Glomerular endothelial cell (primary cell): ENCODE measurements at regions not wholly inside any gene's neighbourhood (a gene's known extent, or its start where the extent isn't known, plus 50 kb on each side); places are given as distances from the start of the nearest gene placed in this dataset.
"Not testable (repeated sequence)": the region's sequence is repeated elsewhere in the genome, so short reads cannot be mapped to it uniquely, and the experiment has no call there.

ENCODE experiments used
- DNase-seq: peaks from one replicate; pipeline ENCODE4 v3.0.0-alpha.2; 2011; ENCODE audit warnings: low read depth, low spot score; ENCODE audit errors: extremely low read depth

DNA sequence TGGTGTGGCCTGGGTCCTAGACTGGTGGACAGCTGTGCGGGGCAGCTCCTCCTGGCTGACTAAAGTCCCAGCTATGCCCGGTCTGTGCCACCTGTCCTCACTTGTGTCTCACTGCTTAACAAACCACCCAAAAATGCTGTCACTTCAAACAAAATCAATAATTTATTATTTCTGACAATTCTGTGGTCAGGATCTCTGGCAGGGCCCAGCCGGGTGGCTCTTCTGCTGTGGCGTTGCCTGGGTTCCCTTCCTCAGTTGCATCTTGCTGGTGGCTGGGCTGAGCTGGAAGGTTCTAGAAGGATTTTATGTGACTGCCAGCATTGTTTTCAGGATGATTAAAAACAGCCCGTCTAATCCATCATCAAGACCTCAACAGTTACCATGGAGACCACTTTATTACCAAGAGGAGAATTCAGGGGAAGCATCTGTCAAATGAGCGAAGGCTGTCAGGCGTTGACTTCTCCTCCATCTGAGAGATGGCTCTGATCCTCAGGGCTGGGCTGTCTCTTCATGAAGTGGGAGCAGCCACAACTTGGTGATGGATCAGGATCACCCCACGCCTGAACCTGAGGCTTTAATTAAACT, 280.6 kb upstream of the SFSWAP start:
- no peak for DNase-seq

DNA sequence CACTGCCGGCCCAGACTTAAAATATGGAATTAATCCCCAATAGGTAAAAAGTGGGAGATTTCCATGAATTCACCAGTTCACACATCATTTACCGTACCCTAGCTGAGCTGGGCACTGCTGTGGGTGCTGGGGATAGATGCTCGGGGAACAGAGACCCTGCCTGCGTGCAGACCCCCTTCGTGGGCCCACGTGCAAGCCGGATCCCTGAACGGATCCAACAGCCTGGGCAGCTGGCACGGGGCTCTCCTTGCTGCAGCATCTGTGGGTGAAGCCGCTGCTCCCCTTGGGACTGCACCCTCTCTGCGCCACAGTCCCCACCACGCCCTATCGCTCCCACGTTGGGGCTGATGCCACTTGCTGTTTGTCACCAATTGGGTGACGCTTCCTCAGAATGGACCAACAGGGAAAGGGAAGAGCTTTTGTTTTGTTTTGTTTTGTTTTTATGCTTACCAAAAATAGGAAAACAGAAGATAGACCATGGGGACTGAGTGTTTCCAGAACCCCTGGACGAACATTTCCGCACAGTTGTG, 279.7 kb upstream of the SFSWAP start:
- not testable (repeated sequence) for DNase-seq

GRCh38 chr12:131432532-131433260, 278.2 kb upstream of the SFSWAP start:
- DNase-seq: no peak

DNA sequence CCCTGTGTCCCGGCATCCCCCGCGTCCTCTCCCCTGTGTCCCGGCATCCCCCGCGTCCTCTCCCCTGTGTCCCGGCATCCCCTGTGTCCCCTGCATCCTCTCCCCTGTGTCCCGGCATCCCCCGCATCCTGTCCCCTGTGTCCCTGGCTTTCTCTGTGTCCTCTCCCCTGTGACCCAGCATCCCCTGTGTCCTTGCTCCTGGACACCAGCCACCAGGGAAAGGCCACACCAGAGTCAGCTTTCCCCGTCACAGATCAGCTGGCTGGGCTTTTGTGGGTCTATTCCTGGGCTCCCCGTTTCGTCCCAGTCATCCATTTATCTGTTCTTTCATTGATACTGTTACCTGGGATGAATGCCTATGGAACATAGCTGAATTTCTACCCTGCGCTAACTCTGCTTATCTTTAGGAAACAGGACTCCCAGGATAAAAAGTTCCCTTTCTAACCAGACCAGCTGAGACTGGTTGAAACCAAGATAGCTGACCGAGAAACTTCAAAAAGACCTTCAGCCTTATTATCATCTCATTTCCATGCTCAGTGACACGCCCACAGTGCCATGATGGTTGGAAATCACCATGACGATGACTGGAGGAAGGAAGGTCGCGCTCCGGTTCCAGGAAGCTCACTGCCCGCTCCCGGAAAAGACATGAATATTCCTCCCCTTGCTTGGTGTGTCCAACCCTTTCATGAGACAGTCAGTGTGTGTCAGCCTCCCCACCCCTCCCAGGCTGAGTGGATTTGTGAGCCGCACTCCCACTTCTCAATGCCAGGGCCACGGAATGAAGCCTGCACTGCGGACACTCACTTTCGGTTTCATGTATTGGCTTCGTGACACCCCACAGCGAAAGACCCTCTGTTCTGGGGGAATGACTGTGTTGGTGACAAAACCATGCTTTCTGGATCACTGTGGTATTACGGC, 276.4 kb upstream of the SFSWAP start:
- DNase-seq: no peak

- DNase-seq: no peak
Measured at GRCh38 chr12:131436922-131437705, 273.8 kb upstream of the SFSWAP start.

DNA sequence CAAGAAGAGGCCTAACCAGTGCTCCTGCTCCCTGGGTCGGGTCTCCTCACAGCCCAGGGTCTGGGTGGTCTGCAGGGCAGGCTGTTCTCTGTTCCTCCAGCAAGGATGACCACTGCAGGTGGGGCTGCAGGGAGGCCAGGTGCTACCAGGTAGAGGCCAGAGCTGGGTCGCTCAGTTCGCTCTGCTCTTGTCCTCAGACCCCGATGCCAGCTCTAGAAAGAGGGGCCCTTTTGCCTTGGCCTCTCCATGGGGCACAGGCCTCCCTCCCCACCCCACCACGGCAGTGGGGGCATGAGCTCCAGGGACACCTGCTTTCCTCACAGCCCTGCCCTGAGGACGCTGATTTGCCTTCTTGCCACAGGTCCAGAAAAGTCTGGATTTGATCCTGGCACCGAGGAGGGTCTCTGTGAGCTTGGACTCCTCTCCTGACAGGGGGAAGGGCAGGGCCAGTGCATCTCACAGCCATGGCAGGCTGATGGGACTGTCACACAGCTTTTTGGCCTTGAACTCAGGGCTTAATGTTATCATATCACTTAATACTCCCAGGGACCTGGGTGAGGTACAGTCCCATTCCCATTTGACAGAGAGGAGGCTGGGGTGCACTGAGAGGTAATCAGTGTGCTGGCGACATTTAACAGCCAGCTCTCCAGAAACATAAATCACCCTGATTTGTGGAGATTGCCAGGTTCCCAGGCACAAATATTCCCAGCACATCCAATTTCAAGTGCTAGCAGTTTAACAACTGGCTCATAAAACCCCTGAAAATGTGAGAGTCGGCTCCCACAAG, 273.0 kb upstream of the SFSWAP start:
- no peak for DNase-seq

DNA sequence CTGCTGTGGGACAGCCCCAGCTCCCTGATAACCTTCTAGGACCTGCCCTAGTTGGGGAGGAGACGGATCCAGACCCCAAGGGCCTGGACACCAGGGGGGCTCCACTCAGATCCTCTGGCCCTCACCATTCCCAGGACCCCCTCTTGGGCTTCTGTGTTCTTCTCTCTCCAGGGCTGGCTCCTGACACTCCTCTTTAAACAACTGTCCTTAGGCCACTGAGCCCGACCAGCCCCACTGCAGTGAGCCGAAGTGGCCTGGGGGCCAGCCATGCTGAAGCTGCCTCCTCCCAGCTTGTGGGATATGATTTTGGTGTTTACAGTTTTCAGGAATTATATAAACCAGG, 272.4 kb upstream of the SFSWAP start:
- not testable (repeated sequence) for DNase-seq

- no peak for DNase-seq
Measured at GRCh38 chr12:131438881-131439280, 272.0 kb upstream of the SFSWAP start.

GRCh38 chr12:131439752-131440151, 271.1 kb upstream of the SFSWAP start:
- DNase-seq: not testable (repeated sequence)

- not testable (repeated sequence) for DNase-seq
Measured at GRCh38 chr12:131440209-131441059, 270.5 kb upstream of the SFSWAP start.

DNA sequence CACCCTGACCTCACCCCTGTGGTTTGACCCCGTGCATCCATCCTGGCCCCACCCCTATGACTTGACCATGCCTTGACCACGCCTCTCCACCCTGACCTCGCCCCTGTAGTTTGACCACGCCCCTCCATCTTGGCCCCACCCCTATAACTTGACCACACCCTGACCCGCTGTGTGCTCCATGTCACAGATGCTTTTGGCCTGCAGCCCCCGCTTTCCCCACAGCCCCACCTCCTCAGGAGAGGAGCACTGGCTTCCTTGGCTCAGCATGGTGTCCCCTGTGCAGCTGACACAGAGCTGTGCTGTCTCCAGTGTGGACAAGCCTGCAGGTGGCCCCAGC, 269.9 kb upstream of the SFSWAP start:
- DNase-seq: no peak

GRCh38 chr12:131441638-131442336, 269.1 kb upstream of the SFSWAP start:
- DNase-seq: no peak

GRCh38 chr12:131442337-131442918, 268.5 kb upstream of the SFSWAP start:
- DNase-seq: no peak

DNA sequence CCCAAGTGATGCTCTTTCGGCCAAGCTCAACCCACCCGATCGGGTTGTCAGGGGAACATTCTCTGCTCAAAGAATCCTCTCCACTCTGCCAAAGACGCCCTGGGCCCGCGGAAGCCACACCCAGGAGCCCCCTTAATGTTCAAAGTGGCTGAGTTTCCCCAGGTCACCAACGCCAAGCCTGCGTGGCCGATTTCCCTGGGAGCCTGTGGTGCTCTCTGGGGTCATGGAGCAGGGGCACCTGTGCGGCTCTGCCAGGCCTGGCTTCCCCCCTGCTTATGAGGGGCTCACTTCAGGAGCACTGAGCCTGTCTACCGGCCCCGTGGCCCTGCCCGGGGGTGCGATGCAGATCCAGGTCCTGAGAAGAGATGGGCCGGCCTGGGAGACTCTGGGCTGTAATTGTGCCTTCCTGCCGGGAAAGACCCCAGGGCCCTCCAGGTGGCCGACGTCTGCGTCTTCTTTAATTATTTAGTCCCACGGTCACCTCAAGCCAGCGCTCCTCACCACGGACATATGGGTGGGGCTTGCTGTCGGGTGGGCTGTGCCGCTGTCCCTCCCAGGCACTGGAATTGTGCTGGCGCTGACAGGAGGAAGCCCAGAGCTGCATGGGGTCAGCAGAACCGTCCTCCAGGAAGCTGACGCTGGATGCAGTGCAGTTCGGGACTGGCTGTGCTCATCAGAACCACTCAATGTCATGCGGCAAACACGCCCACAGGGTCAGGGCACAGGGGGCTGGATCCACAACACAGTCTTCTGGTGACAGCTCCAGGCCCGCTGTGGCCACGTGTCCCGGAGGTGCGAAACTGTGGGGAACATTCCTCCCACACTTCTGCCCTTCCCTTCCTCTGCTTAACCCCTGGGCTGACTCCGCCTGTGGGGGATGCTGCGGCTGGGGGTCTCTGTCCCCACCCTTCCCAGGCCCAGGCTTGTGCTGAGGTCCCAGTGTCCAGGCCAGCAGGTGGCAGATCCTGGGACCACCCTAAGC, 267.6 kb upstream of the SFSWAP start:
- no peak for DNase-seq

- no peak for DNase-seq
Measured at GRCh38 chr12:131444220-131445164, 266.4 kb upstream of the SFSWAP start.
